GM18873 (cell line): ENCODE measurements at regions not wholly inside any gene's neighbourhood (a gene's known extent, or its start where the extent isn't known, plus 50 kb on each side); places are given as distances from the start of the nearest gene placed in this dataset.

Source experiments
- ATAC-seq: cut with Tn5 transposase; IDR thresholded peaks from one replicate; pipeline ENCODE4 v1.9.1; 2021; ENCODE audit warnings: mild to moderate bottlenecking, moderate library complexity, moderate number of reproducible peaks; ENCODE audit not compliant: unreplicated experiment, low FRiP score

GRCh38 chr7:84264396-84264795 lies 69.8 kb upstream of the SEMA3A start:
- no peak for ATAC-seq

GRCh38 chr7:84263106-84263505 lies 68.5 kb upstream of the SEMA3A start:
- no peak for ATAC-seq

- no peak for ATAC-seq
Observed at GRCh38 chr7:84261509-84261908, 66.9 kb upstream of the SEMA3A start.

- ATAC-seq, result no peak
Observed at GRCh38 chr7:84258628-84259027, 64.0 kb upstream of the SEMA3A start.

GRCh38 chr7:84256571-84256971 lies 62.0 kb upstream of the SEMA3A start:
- ATAC-seq, result no peak

GRCh38 chr7:84251277-84251781 lies 56.7 kb upstream of the SEMA3A start:
- no peak for ATAC-seq

- no peak for ATAC-seq
Observed at GRCh38 chr7:84250452-84250851, 55.9 kb upstream of the SEMA3A start.

GRCh38 chr7:84249656-84250055 lies 55.1 kb upstream of the SEMA3A start:
- no peak for ATAC-seq

GRCh38 chr7:84248843-84249242 lies 54.3 kb upstream of the SEMA3A start:
- no peak for ATAC-seq

GRCh38 chr7:84248267-84248666 lies 53.7 kb upstream of the SEMA3A start:
- no peak for ATAC-seq

GRCh38 chr7:84247591-84247990 lies 53.0 kb upstream of the SEMA3A start:
- no peak for ATAC-seq

GRCh38 chr7:84245835-84246234 lies 51.2 kb upstream of the SEMA3A start:
- ATAC-seq, result no peak
